Uterus (tissue), 3 donors: ENCODE measurements at regions not wholly inside any gene's neighbourhood (a gene's known extent, or its start where the extent isn't known, plus 50 kb on each side); places are given as distances from the start of the nearest gene placed in this dataset.

Source experiments
- DNase-seq, 2 donors: peaks; one replicate each; pipeline ENCODE4 v3.0.0-alpha.2; 2019 to 2020
- H3K27ac ChIP-seq, 2 donors: fragments of 200-600 bp; sonication (generic); 1 replicate in 1 of 2; 2 replicates in 1 of 2; pipeline ENCODE4 v1.5.1; 2016 to 2018
- H3K27me3 ChIP-seq, 2 donors: fragments of 200-600 bp; sonication (generic); one replicate each; pipeline ENCODE4 v1.5.1; 2018 to 2019; ENCODE audit warnings: control low read depth in 1 of 2
- H3K36me3 ChIP-seq, 2 donors: fragments of 200-600 bp; sonication (generic); one replicate each; pipeline ENCODE4 v1.5.1; 2019; ENCODE audit warnings: control low read depth in 1 of 2
- H3K4me1 ChIP-seq, 2 donors: fragments of 200-600 bp; sonication (generic); one replicate each; pipeline ENCODE4 v1.5.1; 2018 to 2019; ENCODE audit warnings: control low read depth in 1 of 2
- H3K4me3 ChIP-seq, 2 donors: fragments of 200-600 bp; sonication (generic); 1 replicate in 1 of 2; 2 replicates in 1 of 2; pipeline ENCODE4 v1.5.1; 2018 to 2019; ENCODE audit warnings: mild to moderate bottlenecking in 1 of 2
- H3K9me3 ChIP-seq, 2 donors: fragments of 200-600 bp; sonication (generic); one replicate each; pipeline ENCODE4 v1.5.1; 2019; ENCODE audit warnings: control low read depth in 1 of 2
- CTCF ChIP-seq, 4 experiments: fragments of 200-600 bp in 2 of 4; fragments of 450-650 bp in 2 of 4; sonication (generic) in 2 of 4; IDR thresholded peaks; one replicate each; pipeline ENCODE4 v1.5.1; 2016 to 2019; ENCODE audit warnings: antibody characterized with exemption in 4 of 4, mild to moderate bottlenecking in 2 of 4, moderate library complexity in 1 of 4
- POLR2A ChIP-seq, 2 donors: fragments of 450-650 bp; IDR thresholded peaks; one replicate each; pipeline ENCODE4 v1.6.1; 2016; ENCODE audit warnings: antibody characterized with exemption in 2 of 2, mild to moderate bottlenecking in 1 of 2, moderate library complexity in 1 of 2
- intact Hi-C: fragments of 100-400 bp; cut with DNase I; formaldehyde crosslinking; loops from one replicate; pipeline ENCODE4 v1.15.1; 2023; ENCODE audit warnings: low total_unique reads
- donor health status: DM: yes; HTN: yes; CAD: no.

GRCh38 chr18:40882468-40882867, 1072.6 kb upstream of the PIK3C3 start:
- H3K4me1 ChIP-seq: no peaks in the 10 kb centered on the region
- TF ChIP-seq POLR2A (IDR thresholded peaks at IDR 0.05) (no peak), CTCF (IDR thresholded peaks at IDR 0.05) (no peak)
- H3K9me3 ChIP-seq: no peaks in the 10 kb centered on the region
- no peak overlapping the region for H3K4me3 ChIP-seq
- no peaks in the 10 kb centered on the region for H3K36me3 ChIP-seq
- no peak overlapping the region for H3K27ac ChIP-seq
- no peaks in the 10 kb centered on the region for H3K27me3 ChIP-seq
- no peak for DNase-seq
- intact Hi-C loops: no loop called here

GRCh38 chr18:40878371-40878770, 1076.7 kb upstream of the PIK3C3 start:
- intact Hi-C loops: no loop called here
- H3K9me3 ChIP-seq: no peaks in the 10 kb centered on the region
- no peak overlapping the region for H3K27ac ChIP-seq
- TF ChIP-seq POLR2A (IDR thresholded peaks at IDR 0.05): no peak
- no peak overlapping the region for H3K4me3 ChIP-seq
- DNase-seq: no peak
- no peaks in the 10 kb centered on the region for H3K36me3 ChIP-seq
- H3K27me3 ChIP-seq: no peaks in the 10 kb centered on the region
- no peaks in the 10 kb centered on the region for H3K4me1 ChIP-seq

- H3K9me3 ChIP-seq: no peaks in the 10 kb centered on the region
These were observed 1077.9 kb upstream of the PIK3C3 start for GRCh38 chr18:40877096-40877495.

GRCh38 chr18:40875101-40875615, 1079.9 kb upstream of the PIK3C3 start:
- intact Hi-C loops: no loop called here
- H3K27ac ChIP-seq: no peak overlapping the region
- H3K4me1 ChIP-seq: no peaks in the 10 kb centered on the region
- H3K9me3 ChIP-seq: no peaks in the 10 kb centered on the region
- TF ChIP-seq CTCF (IDR thresholded peaks at IDR 0.05): no peak
- no peak for TF ChIP-seq POLR2A (IDR thresholded peaks at IDR 0.05)
- no peak overlapping the region for H3K4me3 ChIP-seq
- H3K36me3 ChIP-seq: no peaks in the 10 kb centered on the region
- DNase-seq: no peak
- no peaks in the 10 kb centered on the region for H3K27me3 ChIP-seq

More at GRCh38 chr18:40877096-40877495, 1077.9 kb upstream of the PIK3C3 start:
- TF ChIP-seq CTCF (IDR thresholded peaks at IDR 0.05): no peak
- no peak for TF ChIP-seq POLR2A (IDR thresholded peaks at IDR 0.05)
- intact Hi-C loops: no loop called here
- no peaks in the 10 kb centered on the region for H3K36me3 ChIP-seq
- no peak for DNase-seq
- no peak overlapping the region for H3K4me3 ChIP-seq
- no peaks in the 10 kb centered on the region for H3K27me3 ChIP-seq
- H3K4me1 ChIP-seq: no peaks in the 10 kb centered on the region
- H3K27ac ChIP-seq: no peak overlapping the region

- no peaks in the 10 kb centered on the region for H3K9me3 ChIP-seq
- H3K27me3 ChIP-seq: no peaks in the 10 kb centered on the region
- no peak for TF ChIP-seq CTCF (IDR thresholded peaks at IDR 0.05)
- TF ChIP-seq POLR2A (IDR thresholded peaks at IDR 0.05): no peak
- no peak for DNase-seq
- no peaks in the 10 kb centered on the region for H3K36me3 ChIP-seq
- intact Hi-C loops: no loop called here
- H3K4me1 ChIP-seq: no peaks in the 10 kb centered on the region
- H3K4me3 ChIP-seq: no peak overlapping the region
- no peak overlapping the region for H3K27ac ChIP-seq
These were observed 1080.8 kb upstream of the PIK3C3 start for GRCh38 chr18:40874233-40874632.
